ENCODE measurements at regions not wholly inside any gene's neighbourhood (a gene's known extent, or its start where the extent isn't known, plus 50 kb on each side); places are given as distances from the start of the nearest gene placed in this dataset.
"Not testable (repeated sequence)": the region's sequence is repeated elsewhere in the genome, so short reads cannot be mapped to it uniquely, and the experiment has no call there.

GRCh38 chr10:118953598-118954393 is 75.7 kb upstream of the NANOS1 start:
- DNase-seq: no peak

GRCh38 chr10:118955531-118955930 is 74.0 kb upstream of the NANOS1 start:
- DNase-seq: no peak

- DNase-seq: no peak
These were observed 73.3 kb upstream of the NANOS1 start for GRCh38 chr10:118955951-118956801.

- no peak for DNase-seq
These were observed 72.6 kb upstream of the NANOS1 start for GRCh38 chr10:118956802-118957442.

- DNase-seq: no peak
These were observed 72.1 kb upstream of the NANOS1 start for GRCh38 chr10:118957443-118957825.

GRCh38 chr10:118957966-118958365 is 71.5 kb upstream of the NANOS1 start:
- no peak for DNase-seq

- no peak for DNase-seq
These were observed 71.0 kb upstream of the NANOS1 start for GRCh38 chr10:118958559-118958958.

- no peak for DNase-seq
These were observed 70.3 kb upstream of the NANOS1 start for GRCh38 chr10:118958984-118959925.

- DNase-seq: no peak
These were observed 69.1 kb upstream of the NANOS1 start for GRCh38 chr10:118960157-118961090.

GRCh38 chr10:118961436-118961835 is 68.1 kb upstream of the NANOS1 start:
- DNase-seq: no peak

GRCh38 chr10:118962331-118962868 is 67.1 kb upstream of the NANOS1 start:
- not testable (repeated sequence) for DNase-seq

GRCh38 chr10:118963341-118963740 is 66.2 kb upstream of the NANOS1 start:
- DNase-seq: no peak

GRCh38 chr10:118963933-118964332 is 65.6 kb upstream of the NANOS1 start:
- no peak for DNase-seq

GRCh38 chr10:118964476-118964875 is 65.0 kb upstream of the NANOS1 start:
- not testable (repeated sequence) for DNase-seq

GRCh38 chr10:118965096-118965495 is 64.4 kb upstream of the NANOS1 start:
- no peak for DNase-seq

- DNase-seq: peak; percentile 7 to 84
These were observed 63.9 kb upstream of the NANOS1 start for GRCh38 chr10:118965645-118966044.

GRCh38 chr10:118966076-118966849 is 63.3 kb upstream of the NANOS1 start:
- no peak for DNase-seq

GRCh38 chr10:118966850-118967125 is 62.7 kb upstream of the NANOS1 start:
- DNase-seq: no peak

- no peak for DNase-seq
These were observed 62.4 kb upstream of the NANOS1 start for GRCh38 chr10:118967160-118967559.

- DNase-seq: no peak
These were observed 61.5 kb upstream of the NANOS1 start for GRCh38 chr10:118968060-118968459.
